ENCODE measurements at regions not wholly inside any gene's neighbourhood (a gene's known extent, or its start where the extent isn't known, plus 50 kb on each side); places are given as distances from the start of the nearest gene placed in this dataset.
"Not testable (repeated sequence)": the region's sequence is repeated elsewhere in the genome, so short reads cannot be mapped to it uniquely, and the experiment has no call there.

DNA sequence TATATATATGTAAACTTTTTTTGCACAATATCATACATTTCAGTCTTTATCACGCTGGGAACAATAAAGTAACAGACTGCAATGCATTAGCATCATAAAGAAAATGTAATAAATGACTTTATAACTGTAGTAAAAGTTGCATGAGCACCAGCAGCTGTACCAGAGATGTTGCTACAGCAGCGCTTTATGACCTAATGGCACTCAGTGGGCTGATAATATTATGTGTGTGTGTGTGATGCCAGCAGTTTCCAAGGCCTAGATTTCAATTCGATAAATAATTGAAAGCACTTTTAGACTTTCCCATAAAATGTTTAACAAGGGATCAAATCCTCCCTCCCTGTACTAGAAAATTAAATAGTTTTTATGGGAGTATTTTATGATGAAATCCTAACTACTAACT lies 367.6 kb upstream of the AGA start:
- no peak for DNase-seq

DNA sequence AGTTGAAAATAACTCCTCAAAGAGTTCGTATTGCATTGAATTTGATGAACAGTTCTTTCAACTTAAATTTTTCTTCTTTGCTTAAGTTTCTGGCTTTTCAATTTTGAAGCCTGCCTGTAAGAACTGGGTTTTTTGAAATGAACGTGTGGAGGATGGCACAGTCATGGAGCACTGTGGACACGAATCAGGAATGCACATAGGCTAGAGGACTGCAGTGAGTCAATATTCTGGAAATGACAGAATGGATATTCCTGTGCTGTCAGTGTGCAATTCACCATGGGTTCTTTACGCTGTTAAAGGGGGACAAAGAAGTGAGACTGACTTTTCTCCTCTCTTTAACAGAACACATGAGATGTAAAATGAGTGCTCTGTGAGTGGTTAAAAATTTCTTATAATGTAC lies 368.0 kb upstream of the AGA start:
- no peak for DNase-seq

DNA sequence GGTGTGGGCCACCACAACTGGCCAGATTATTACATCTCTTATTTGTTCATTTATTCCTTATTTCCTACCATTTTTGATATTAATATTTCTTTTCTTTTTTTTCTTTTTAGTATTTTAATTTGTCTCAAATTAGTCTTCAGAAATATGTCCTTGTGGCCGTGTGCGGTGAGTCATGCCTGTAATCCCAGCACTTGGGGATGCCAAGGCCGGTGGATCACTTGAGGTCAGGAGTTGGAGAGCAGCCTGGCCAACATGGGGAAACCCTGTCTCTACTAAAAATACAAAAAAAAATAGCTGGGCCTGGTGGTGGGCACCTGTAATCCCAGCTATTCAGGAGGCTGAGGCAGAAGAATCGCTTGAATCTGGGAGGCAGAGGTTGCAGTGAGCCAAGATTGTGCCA lies 376.2 kb upstream of the AGA start:
- DNase-seq: not testable (repeated sequence)

GRCh38 chr4:177826973-177827372 lies 384.7 kb upstream of the AGA start:
- DNase-seq: no peak

- DNase-seq: no peak
These were observed 399.0 kb upstream of the AGA start for GRCh38 chr4:177841258-177841657.

GRCh38 chr4:177853229-177853628 lies 411.0 kb upstream of the AGA start:
- no peak for DNase-seq

DNA sequence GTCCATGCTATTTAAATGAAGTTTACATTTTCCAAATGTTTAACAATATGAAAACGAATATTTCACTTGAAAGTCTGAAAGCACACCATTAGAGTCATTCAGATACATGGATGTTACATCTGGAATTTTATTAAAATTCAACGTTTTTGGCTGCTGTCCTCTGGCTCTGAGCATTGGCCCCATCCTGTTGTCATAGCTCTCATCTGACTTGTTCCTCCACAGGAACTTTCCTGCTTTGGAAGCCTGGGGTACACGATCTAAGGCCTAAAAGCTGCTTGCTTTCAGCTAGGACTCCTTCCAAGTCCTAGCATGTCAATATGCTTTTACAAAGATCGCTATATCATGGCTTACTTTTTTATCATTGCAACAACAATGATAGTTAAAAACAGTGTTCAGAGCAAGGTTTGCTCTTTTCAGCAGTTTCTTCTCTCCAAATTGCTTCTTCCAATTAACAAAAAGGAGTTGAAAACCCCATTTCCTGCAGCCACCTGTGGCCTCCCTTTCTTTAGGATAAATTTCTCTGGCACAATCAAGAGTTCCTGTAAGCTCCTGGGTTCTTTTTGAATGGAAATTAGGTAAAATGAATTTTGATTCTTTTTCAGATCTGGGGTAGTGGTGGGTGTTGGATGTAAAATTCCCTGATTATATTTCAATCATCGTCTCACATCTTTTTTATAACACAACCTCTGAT lies 413.4 kb upstream of the AGA start:
- DNase-seq: no peak

DNA sequence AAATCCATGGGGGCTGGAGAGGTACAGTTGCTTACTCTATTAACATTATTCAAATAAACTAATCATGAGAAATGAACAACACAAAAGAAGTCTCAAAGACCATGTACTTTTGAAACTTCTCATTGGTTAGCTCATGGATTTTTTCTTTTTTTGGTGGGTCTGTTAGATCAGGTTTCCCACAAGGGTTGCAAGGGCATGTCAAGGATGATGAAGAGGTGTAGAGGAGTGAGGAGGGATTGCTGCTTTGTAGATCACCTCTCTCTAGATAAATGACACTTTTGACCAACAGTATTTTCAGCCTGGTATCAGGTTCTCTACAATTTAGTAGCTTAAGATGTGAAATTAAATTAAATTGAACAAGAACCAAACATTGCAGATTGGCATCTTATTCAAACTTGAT lies 417.9 kb upstream of the AGA start:
- DNase-seq: no peak

DNA sequence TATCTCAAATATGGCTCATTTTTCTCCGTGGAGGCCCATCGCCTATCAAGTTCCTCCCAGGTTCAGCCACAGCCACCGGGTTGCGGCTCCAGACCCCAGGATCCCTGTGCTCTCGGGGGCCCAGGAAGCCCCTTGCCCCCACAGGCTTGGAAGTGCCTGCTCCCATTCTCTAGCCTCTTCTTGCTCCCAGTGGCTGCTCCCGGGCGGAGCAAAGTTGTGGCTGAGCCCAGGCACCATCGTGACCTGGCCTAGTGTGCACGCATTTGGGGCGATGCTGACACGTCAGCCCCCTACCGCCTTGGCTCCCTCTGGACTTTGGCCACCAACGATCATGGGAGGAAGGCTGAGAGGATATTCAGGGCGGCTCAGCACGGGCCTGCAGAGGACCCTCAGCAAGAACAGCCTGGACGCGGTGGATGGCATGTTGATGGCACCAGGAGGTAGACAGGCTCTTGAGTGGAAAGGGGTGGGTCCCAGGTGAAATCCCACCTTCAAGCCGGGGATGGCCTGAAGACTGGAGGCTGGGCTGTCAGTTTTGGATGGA lies 419.4 kb upstream of the AGA start:
- DNase-seq: no peak

DNA sequence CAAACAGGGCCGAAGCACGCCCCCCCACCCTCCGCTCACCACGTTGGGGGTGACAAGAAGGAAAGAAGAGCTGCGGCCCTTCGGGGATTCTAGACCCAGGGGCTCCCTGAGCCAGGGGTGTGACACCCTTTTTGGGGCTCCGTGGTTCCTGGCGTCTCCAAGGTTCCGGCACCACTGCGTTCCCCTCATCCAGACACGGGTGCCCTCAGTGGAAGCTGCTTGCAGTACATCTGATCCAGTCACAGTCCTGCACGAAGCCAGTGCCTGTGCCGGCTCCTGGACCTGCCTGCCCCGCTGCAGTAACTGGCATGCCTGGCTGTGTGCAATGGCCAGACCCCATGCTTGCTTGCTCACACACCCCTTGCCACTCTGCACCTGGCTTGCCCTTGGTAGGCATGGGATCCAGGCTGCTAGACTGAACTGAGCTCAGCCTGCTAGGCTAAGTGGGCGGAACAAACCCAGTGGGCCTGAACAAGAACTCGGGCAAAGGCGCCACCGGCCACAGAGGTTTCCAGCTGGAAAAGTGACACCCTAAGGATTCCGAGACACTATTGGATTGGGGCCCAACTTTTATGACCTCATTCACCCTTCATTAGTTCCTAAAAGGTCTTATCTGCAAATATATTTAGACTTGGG lies 420.4 kb upstream of the AGA start:
- DNase-seq: no peak

- no peak for DNase-seq
These were observed 437.6 kb upstream of the AGA start for GRCh38 chr4:177879851-177880250.

- no peak for DNase-seq
These were observed 452.9 kb upstream of the AGA start for GRCh38 chr4:177895136-177895535.

GRCh38 chr4:177901786-177902185 lies 459.5 kb upstream of the AGA start:
- DNase-seq: no peak

- no peak for DNase-seq
These were observed 460.1 kb upstream of the AGA start for GRCh38 chr4:177902386-177902785.

GRCh38 chr4:177907736-177908424 lies 465.6 kb upstream of the AGA start:
- DNase-seq: no peak

DNA sequence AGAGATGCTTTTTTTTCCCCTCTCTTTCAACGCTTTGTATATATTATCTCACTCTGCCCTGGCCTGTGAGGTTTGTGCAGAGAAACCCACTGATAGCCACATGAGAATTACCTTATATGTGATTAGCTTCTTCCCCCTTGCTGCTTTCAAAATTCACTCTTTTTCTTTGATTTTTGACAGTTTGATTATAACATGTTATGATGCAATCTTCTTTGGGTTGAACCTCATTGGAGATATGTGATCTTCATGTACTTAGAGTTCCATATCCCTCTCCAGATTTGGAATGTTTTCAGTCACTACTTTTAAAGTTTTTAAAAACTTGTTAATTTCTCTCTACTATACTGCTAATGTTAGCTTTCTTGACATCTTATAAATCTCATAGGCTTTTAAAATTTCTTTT lies 479.5 kb upstream of the AGA start:
- DNase-seq: no peak

DNA sequence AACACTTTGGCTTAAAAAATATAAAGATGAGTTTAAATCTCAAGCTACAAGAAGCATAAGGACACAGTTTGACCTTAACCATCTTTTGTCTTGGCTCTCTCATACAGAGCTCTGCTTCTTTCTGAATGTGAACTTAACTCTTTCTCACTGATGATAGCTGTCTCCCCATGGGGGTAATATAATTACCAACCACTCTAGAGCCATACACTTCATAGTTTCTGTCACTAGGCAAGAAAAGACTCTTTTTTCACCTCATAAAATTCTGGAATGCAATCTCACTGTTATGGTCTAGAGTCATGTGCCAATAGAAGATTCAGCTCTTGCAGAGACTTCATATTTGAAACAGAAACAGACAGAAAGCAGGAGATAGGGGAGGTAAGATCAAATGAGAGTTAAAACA lies 481.7 kb upstream of the AGA start:
- no peak for DNase-seq

DNA sequence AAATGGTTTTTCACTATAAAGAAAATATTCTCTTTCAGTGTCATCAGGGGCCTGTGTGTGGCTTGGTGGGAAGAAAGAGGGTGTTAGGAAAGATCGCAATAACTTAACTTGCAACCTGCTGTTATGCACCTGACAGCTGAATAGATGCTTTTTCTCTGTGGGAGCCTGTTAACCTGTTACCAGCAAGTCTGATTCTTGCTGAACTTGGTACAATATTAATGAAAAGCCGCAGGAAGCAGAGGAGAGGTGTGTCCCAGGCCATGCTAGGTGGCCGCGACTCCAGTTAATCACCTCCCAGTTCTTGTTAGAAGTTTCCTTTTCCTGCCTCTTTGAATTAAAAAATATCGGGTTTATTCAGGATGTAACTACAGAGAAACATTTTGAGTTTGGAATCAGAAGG lies 494.8 kb upstream of the AGA start:
- no peak for DNase-seq

GRCh38 chr4:177938226-177938625 lies 496.0 kb upstream of the AGA start:
- no peak for DNase-seq

DNA sequence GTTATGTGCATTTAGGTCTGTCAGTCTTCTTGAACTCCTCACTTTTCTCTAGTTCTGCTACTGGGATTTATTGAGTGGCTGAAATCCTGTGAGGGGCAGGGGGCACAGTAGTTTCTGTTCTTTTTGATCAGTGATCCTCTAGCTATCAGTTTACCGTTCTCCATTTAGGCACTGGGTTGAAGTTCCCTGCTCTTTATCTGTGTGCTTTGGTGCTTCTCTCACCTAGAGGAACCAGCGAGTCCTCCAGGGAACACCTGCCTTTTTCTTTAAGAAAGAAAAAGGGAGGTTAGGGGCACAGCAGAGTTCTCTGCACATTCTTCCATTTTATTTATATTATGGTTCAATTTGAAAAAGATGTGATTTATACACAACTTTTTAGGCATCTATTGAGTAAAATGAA lies 503.0 kb upstream of the AGA start:
- no peak for DNase-seq

GRCh38 chr4:177947607-177948006 lies 505.4 kb upstream of the AGA start:
- no peak for DNase-seq

- no peak for DNase-seq
These were observed 506.6 kb upstream of the AGA start for GRCh38 chr4:177948853-177949252.

GRCh38 chr4:177951026-177951425 lies 508.8 kb upstream of the AGA start:
- no peak for DNase-seq

DNA sequence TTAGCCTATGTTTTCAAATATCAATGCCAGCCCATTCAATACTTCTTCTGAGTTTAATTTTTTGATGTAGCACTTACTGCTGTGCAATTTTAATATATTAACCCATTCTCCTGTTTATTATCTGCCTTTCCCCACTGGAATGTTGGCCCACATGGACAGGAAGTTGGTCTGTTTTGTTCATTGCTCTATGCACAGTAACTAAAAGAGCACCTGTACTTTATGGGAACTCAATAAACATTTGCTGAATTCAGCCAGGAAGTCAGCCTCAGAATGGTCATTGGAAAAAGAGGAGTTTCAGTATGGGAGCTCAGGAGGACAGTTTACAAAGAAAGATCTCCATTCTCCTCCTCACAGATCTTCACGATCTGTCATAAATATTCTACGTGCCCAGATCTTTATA lies 510.5 kb upstream of the AGA start:
- DNase-seq: no peak
